ENCODE measurements at regions not wholly inside any gene's neighbourhood (a gene's known extent, or its start where the extent isn't known, plus 50 kb on each side); places are given as distances from the start of the nearest gene placed in this dataset.
"Not testable (repeated sequence)": the region's sequence is repeated elsewhere in the genome, so short reads cannot be mapped to it uniquely, and the experiment has no call there.

- intact Hi-C loops (cut with DNase I, micrococcal nuclease), result no loop called here
- DNase-seq, result no peak
Observed at GRCh38 chr10:61051344-61051743, 107.4 kb upstream of the RHOBTB1 start.

GRCh38 chr10:61050120-61050745 lies 106.2 kb upstream of the RHOBTB1 start:
- TF ChIP-seq, protein P1, sequence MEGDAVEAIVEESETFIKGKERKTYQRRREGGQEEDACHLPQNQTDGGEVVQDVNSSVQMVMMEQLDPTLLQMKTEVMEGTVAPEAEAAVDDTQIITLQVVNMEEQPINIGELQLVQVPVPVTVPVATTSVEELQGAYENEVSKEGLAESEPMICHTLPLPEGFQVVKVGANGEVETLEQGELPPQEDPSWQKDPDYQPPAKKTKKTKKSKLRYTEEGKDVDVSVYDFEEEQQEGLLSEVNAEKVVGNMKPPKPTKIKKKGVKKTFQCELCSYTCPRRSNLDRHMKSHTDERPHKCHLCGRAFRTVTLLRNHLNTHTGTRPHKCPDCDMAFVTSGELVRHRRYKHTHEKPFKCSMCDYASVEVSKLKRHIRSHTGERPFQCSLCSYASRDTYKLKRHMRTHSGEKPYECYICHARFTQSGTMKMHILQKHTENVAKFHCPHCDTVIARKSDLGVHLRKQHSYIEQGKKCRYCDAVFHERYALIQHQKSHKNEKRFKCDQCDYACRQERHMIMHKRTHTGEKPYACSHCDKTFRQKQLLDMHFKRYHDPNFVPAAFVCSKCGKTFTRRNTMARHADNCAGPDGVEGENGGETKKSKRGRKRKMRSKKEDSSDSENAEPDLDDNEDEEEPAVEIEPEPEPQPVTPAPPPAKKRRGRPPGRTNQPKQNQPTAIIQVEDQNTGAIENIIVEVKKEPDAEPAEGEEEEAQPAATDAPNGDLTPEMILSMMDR (IDR thresholded peaks at IDR 0.05), result no peak
- no peaks in the 10 kb centered on the region for H3K36me3 ChIP-seq (ENCODE audit: low read depth)
- no peak overlapping the region for H3K4me3 ChIP-seq
- no peaks in the 10 kb centered on the region for H3K4me1 ChIP-seq (ENCODE audit: low read depth)
- no peak for ATAC-seq
- DNase-seq, result no peak
- intact Hi-C loops (cut with DNase I, micrococcal nuclease), result no loop called here
- no peaks in the 10 kb centered on the region for H3K9me3 ChIP-seq

More at GRCh38 chr10:61051344-61051743, 107.4 kb upstream of the RHOBTB1 start:
- ATAC-seq, result no peak
- Histone ChIP-seq H3K36me3 (ENCODE audit: low read depth) (no peaks in the 10 kb centered on the region), H3K4me3 (no peak overlapping the region), H3K9me3 (no peaks in the 10 kb centered on the region), H3K4me1 (ENCODE audit: low read depth) (no peaks in the 10 kb centered on the region)
- TF ChIP-seq, protein P1 (IDR thresholded peaks at IDR 0.05), result no peak

- intact Hi-C loops (cut with DNase I, micrococcal nuclease), result no loop called here
- no peaks in the 10 kb centered on the region for H3K4me1 ChIP-seq (ENCODE audit: low read depth)
- no peaks in the 10 kb centered on the region for H3K36me3 ChIP-seq (ENCODE audit: low read depth)
- TF ChIP-seq, protein P1 (IDR thresholded peaks at IDR 0.05), result no peak
- no peaks in the 10 kb centered on the region for H3K9me3 ChIP-seq
- ATAC-seq (no peak), DNase-seq (no peak)
- no peak overlapping the region for H3K4me3 ChIP-seq
Observed at GRCh38 chr10:61049386-61049785, 105.4 kb upstream of the RHOBTB1 start.

DNA sequence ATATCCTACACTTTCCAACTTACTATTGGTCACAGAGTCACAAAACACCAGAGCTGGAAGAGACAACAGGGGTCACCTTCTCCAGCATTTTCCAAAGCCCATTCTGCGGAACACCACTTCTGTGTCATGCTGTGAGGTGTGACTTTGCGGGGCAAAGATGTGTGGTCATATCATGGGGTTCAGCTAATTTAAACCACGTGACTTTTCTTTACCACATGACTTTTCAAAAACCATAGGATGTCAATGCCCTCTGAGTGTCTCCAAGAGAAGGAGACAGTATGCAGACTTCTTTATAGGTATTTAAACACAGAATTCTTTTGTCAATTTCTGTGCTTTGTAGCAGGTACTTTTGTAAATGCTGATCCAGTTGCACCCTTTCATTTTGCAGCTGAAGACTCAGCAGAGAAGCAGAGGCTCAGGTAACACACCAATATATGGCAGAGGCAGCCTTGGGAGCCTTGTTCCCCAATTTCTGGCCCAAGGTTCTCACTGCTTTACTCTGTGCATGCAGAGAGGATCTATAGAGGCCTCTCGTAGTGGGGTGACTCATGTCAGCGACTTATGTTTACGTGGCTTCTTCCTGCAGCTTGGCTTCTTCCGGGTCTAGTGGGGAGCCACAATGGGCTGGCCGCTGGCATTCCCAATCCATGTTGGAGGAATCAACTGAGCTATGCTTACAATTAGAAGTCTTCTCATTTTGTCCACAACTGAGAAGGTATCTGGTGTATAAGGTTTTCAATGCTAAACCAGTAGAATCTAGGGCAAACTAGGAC lies 104.0 kb upstream of the RHOBTB1 start:
- ATAC-seq (no peak), DNase-seq (no peak)
- Histone ChIP-seq H3K36me3 (ENCODE audit: low read depth) (no peaks in the 10 kb centered on the region), H3K9me3 (no peaks in the 10 kb centered on the region), H3K4me3 (no peak overlapping the region), H3K4me1 (ENCODE audit: low read depth) (no peaks in the 10 kb centered on the region)
- intact Hi-C loops (cut with DNase I, micrococcal nuclease), result no loop called here
- TF ChIP-seq, protein P1 (IDR thresholded peaks at IDR 0.05), result no peak

DNA sequence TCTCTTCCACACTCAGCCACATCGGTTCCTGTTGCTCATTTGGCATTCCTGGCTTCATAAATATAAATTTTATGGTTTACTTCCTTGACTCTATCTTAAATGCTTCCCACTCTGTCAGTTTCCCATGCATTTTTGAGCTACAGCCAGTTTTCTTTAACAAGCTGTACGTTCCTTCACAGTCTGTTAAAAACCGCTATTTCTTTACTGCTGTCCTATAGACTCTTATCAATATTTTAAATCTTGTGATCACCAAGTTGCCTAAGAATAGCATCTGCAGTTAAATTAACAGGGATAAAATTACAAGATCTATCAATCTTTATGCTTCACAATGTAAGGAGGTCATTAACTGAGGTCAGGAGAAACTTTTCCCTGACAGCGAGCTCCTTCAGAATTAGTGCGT lies 103.1 kb upstream of the RHOBTB1 start:
- H3K4me1 ChIP-seq (ENCODE audit: low read depth), result no peaks in the 10 kb centered on the region
- intact Hi-C loops (cut with DNase I, micrococcal nuclease), result no loop called here
- no peak for DNase-seq
- TF ChIP-seq, protein P1 (IDR thresholded peaks at IDR 0.05), result no peak
- no peak overlapping the region for H3K4me3 ChIP-seq
- no peaks in the 10 kb centered on the region for H3K9me3 ChIP-seq
- H3K36me3 ChIP-seq (ENCODE audit: low read depth), result no peaks in the 10 kb centered on the region
- no peak for ATAC-seq

GRCh38 chr10:61045480-61045879 lies 101.5 kb upstream of the RHOBTB1 start:
- DNase-seq; ATAC-seq; H3K9me3 ChIP-seq; H3K4me3 ChIP-seq; H3K36me3 ChIP-seq (ENCODE audit: low read depth); intact Hi-C loops (cut with DNase I, micrococcal nuclease); H3K4me1 ChIP-seq (ENCODE audit: low read depth): not testable (repeated sequence)

All from mucosa of descending colon (tissue), 3 donors.